ENCODE measurements at regions not wholly inside any gene's neighbourhood (a gene's known extent, or its start where the extent isn't known, plus 50 kb on each side); places are given as distances from the start of the nearest gene placed in this dataset.

DNA sequence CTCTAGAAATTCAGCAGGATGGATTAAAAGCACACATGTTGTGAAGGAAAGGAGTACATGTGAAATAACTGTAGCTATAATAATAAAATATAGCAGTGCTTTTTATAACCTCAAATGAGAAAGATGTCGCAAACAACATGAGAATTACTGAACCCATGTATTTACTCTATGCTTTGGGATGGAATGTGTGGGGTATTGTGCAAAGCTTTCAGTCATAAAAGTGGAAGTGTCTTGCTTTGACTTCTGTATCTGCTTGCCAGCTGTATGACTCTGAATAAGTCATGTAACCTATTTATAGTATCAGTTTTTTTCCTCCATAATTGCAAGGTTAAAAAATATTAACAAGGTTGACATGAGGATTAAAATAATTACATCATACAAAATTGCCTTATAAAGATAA, 519.3 kb upstream of the CADM2 start:
- H3K4me3 ChIP-seq (ENCODE audit: low read depth, low read length), result no peak overlapping the region
- H3K27me3 ChIP-seq, result no peaks in the 10 kb centered on the region
- H3K9me3 ChIP-seq, result no peaks in the 10 kb centered on the region
- no peak for DNase-seq
- peaks cover 8% of the 10 kb centered on the region; the same call in 1 of the 2 replicates for H3K4me1 ChIP-seq
- no peaks in the 10 kb centered on the region for H3K36me3 ChIP-seq
- TF ChIP-seq, protein P1, sequence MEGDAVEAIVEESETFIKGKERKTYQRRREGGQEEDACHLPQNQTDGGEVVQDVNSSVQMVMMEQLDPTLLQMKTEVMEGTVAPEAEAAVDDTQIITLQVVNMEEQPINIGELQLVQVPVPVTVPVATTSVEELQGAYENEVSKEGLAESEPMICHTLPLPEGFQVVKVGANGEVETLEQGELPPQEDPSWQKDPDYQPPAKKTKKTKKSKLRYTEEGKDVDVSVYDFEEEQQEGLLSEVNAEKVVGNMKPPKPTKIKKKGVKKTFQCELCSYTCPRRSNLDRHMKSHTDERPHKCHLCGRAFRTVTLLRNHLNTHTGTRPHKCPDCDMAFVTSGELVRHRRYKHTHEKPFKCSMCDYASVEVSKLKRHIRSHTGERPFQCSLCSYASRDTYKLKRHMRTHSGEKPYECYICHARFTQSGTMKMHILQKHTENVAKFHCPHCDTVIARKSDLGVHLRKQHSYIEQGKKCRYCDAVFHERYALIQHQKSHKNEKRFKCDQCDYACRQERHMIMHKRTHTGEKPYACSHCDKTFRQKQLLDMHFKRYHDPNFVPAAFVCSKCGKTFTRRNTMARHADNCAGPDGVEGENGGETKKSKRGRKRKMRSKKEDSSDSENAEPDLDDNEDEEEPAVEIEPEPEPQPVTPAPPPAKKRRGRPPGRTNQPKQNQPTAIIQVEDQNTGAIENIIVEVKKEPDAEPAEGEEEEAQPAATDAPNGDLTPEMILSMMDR (IDR thresholded peaks at IDR 0.05; ENCODE audit: low read depth, low read length), result no peak

DNA sequence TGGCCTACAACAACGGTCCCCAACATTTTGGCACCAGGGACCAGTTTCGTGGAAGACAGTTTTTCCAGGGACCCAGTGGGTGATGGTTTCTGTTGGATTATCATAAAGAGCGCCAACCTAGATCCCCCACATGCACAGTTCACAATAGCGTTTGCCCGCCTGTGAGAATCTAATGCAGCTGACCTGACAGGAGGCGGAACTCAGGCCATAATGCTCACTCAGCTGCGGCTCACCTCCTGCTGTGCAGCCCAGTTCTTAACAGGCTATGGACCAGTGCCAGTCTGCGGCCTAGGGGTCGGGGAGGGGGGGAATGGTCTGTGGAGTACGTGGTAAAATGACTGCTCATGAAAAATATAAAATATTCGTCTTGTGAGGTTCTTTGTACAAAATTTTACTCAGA, 518.5 kb upstream of the CADM2 start:
- H3K9me3 ChIP-seq, result no peaks in the 10 kb centered on the region
- TF ChIP-seq, protein P1 (IDR thresholded peaks at IDR 0.05; ENCODE audit: low read depth, low read length), result no peak
- DNase-seq, result no peak
- H3K4me1 ChIP-seq, result peaks cover 8% of the 10 kb centered on the region; the same call in 1 of the 2 replicates
- H3K4me3 ChIP-seq (ENCODE audit: low read depth, low read length), result no peak overlapping the region
- no peaks in the 10 kb centered on the region for H3K36me3 ChIP-seq
- H3K27me3 ChIP-seq, result no peaks in the 10 kb centered on the region

DNA sequence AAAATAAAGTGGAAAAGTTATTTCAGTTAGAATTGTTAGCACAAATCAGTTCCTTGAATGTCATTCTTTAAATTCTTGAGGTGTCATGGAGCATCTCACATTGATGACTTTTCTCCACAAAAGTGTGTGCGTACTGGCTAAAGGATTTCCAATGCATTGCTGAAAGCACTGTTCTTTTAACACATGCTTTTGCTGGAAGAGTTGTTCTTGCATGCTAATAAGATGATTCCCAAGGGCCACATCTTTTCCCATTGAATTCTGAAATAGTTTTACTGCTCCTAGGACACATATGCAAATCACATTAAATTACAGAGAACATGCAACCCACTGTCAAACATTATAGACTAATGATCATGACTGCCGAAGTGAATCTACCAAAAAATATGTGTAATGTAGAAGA, 516.3 kb upstream of the CADM2 start:
- TF ChIP-seq, protein P1 (IDR thresholded peaks at IDR 0.05; ENCODE audit: low read depth, low read length), result no peak
- no peak for DNase-seq
- no peaks in the 10 kb centered on the region for H3K36me3 ChIP-seq
- no peaks in the 10 kb centered on the region for H3K9me3 ChIP-seq
- H3K4me3 ChIP-seq (ENCODE audit: low read depth, low read length), result no peak overlapping the region
- no peaks in the 10 kb centered on the region for H3K27me3 ChIP-seq
- no peaks in the 10 kb centered on the region for H3K4me1 ChIP-seq

DNA sequence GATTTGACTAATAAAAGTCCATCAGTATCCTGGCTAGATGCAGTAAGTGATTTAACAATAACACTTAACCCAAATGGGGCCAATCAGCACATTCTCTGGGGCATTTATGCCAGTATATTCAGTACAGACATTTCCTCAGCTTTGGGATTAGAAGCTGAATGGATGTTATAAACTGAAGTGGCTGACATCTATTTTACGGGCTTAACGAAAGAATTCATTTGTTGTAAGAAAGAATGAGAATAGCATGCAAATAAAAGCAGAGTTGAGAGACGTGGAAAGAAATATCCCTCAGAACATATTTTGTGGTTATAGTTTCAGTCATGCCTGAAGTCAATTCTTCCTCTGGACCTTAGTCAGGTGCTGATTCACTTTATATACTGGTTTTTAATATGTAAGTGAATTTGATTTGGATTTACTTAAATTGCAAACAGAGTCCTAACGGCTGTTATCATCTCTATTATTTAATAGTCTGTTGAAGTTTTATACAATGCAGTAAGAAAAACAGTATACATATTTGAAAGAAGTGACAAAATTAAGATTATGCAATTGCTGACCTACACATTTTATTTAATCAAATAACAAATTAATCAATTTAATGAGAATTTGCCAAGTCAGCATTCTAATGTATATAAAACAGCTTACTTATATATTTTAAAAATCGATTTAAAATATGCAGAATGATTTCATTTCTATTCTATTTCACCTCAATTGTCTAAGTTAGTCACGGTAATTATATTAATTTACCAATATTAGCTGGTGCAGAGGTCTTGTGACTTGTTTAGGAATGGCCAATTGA, 513.9 kb upstream of the CADM2 start:
- Histone ChIP-seq H3K4me1 (no peaks in the 10 kb centered on the region), H3K27me3 (no peaks in the 10 kb centered on the region), H3K36me3 (no peaks in the 10 kb centered on the region), H3K9me3 (no peaks in the 10 kb centered on the region), H3K4me3 (ENCODE audit: low read depth, low read length) (no peak overlapping the region)
- no peak for DNase-seq
- TF ChIP-seq, protein P1 (IDR thresholded peaks at IDR 0.05; ENCODE audit: low read depth, low read length), result no peak

DNA sequence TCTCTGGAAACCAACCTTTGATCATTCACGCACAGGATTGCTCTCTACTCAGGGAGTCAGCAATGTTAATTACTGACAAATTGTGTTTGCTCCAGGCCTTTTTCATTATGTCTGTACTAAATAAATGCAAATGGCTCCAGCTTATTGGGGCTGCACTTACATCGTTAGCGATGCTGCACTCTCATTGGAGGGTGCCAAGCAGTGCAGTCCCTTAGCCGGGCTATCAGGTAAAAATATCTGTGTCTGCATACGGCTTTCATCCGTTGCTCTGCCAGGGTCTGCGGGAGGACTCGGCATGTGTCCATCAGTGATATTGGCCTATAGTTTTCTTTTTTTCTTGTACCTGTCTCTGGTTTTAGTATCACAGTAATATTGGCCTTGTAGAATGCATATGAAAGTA, 471.5 kb upstream of the CADM2 start:
- H3K36me3 ChIP-seq, result no peaks in the 10 kb centered on the region
- peaks cover 4% of the 10 kb centered on the region; the same call in 1 of the 2 replicates for H3K9me3 ChIP-seq
- TF ChIP-seq, protein P1 (IDR thresholded peaks at IDR 0.05; ENCODE audit: low read depth, low read length), result no peak
- H3K27me3 ChIP-seq, result no peaks in the 10 kb centered on the region
- DNase-seq, result peak; percentile 68
- peak overlapping the region; percentile 10; the same call in 1 of the 2 replicates for H3K4me3 ChIP-seq (ENCODE audit: low read depth, low read length)
- H3K4me1 ChIP-seq, result peaks cover 4% of the 10 kb centered on the region

DNA sequence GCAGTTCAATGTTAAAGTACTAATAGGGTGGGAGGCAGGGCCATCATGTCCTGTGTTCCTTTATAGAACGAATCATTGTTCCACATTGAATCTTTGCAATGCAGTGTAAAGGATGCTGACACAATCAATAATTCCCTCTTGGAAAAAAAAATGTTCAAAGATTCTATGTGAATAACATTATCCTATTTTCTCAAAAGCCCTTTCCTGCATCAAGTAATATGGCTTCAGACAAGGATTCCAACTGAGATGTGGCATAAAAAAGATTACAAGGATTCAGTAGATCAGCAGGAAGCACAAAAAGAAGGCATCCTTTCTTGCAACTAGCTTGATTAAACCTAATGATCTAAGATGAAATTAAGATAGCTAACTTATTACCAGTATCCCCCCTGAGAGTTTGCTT, 454.0 kb upstream of the CADM2 start:
- H3K4me1 ChIP-seq, result peaks cover 5% of the 10 kb centered on the region; the same call in 1 of the 2 replicates
- H3K27me3 ChIP-seq, result no peaks in the 10 kb centered on the region
- no peaks in the 10 kb centered on the region for H3K9me3 ChIP-seq
- DNase-seq, result no peak
- TF ChIP-seq, protein P1 (IDR thresholded peaks at IDR 0.05; ENCODE audit: low read depth, low read length), result no peak
- no peaks in the 10 kb centered on the region for H3K36me3 ChIP-seq
- no peak overlapping the region for H3K4me3 ChIP-seq (ENCODE audit: low read depth, low read length)

All from BE2C (cell line).